GM12872 (cell line): ENCODE measurements at regions not wholly inside any gene's neighbourhood (a gene's known extent, or its start where the extent isn't known, plus 50 kb on each side); places are given as distances from the start of the nearest gene placed in this dataset.

Experiments
- TF ChIP-seq, protein P1 (sequence below): IDR thresholded peaks from 3 replicates; pipeline ENCODE4 v1.5.1; 2011; ENCODE audit warnings: low read depth, mild to moderate bottlenecking, low read length, moderate library complexity; ENCODE audit not compliant: insufficient read depth

DNA sequence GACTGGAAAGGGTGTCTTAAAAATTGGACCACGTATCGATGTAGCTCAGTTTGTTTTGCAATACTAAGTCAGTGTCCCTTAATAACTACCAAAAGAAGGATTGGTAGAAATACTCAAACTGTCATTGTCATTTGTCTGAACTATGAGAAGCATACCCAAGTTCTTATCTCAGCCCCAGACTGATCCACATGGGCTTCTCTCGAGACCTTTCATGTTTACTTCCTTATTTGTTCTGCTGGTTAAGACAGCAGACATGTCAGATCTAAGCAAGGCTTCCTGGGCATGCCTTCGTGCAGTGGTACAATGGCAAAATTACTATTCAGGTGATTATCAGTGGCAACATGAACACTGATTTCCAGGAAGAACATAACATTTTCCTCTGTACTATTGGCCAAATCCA is 211.1 kb upstream of the PHACTR1 start:
- TF ChIP-seq, protein P1, sequence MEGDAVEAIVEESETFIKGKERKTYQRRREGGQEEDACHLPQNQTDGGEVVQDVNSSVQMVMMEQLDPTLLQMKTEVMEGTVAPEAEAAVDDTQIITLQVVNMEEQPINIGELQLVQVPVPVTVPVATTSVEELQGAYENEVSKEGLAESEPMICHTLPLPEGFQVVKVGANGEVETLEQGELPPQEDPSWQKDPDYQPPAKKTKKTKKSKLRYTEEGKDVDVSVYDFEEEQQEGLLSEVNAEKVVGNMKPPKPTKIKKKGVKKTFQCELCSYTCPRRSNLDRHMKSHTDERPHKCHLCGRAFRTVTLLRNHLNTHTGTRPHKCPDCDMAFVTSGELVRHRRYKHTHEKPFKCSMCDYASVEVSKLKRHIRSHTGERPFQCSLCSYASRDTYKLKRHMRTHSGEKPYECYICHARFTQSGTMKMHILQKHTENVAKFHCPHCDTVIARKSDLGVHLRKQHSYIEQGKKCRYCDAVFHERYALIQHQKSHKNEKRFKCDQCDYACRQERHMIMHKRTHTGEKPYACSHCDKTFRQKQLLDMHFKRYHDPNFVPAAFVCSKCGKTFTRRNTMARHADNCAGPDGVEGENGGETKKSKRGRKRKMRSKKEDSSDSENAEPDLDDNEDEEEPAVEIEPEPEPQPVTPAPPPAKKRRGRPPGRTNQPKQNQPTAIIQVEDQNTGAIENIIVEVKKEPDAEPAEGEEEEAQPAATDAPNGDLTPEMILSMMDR, result no peak

DNA sequence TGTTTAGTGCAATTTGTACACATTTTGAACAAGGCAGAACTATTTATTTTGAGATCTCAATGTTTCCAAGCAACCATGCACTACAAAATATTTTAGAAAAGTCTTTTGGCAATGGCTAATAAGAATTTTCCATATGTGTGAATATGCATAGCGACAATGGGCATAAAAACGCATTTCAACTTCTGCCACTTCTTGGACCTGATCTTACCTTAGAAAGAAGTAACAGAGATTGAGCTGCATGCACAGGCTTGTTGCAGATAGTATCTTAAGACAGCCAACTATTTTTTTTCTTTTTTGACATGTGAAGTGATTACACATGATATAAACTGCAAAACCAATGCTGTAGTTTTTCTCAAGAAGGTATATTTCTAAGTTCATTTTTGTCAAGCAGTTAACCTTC is 210.4 kb upstream of the PHACTR1 start:
- TF ChIP-seq, protein P1, result no peak

DNA sequence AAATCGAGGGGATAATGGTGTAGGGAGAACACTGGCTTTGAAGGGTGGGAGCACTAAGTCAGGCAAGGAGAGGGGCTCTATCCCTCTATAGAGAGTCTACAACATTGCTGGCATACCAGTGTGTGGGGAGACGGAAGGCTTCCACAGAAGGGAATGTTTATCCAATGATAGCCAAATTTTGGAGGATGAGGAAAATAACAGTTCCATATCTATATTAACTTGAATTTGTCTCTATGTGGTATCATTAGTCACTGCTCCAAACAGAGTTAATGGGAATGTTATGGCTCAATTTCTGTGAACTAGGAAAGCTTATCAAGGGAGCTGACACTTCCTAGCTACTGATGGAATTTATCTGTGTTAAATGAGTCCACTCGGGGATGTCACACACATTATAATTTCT is 208.9 kb upstream of the PHACTR1 start:
- TF ChIP-seq, protein P1, result no peak

DNA sequence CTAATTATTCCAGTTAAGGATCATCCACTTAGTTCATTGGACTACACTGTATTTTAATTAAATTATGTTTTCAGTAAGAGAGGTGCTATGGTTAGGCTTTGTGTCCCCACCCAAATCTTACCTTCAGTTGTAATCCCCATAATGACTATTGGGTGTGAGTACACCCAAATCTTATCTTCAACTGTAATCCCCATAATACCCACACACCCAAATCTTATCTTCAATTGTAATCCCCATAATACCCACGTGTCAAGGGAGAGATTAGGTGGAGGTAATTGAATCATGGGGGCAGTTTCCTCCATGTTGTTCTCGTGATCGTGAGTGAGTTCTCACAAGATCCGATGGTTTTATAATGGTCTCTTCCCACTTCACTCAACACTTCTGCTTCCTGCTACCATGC is 208.0 kb upstream of the PHACTR1 start:
- TF ChIP-seq, protein P1, result no peak

DNA sequence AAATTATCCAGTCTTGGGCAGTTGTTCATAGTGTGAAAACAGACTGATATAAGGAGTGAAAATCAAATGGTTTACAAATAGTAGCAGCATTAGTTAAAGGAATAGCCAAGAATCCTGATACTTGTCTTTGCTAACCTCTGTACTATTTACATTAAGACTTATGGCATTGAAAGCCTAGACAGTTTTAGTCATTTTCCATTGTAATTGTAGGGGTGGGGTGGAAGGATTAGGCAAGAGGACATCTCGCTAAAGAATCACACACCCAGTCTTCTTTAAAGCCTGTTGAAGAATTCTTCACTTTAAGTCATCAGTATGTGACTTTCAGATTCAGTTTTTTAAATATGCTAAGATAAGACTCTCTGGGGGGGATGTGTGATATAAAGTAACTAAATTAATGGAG is 207.5 kb upstream of the PHACTR1 start:
- TF ChIP-seq, protein P1, result no peak

DNA sequence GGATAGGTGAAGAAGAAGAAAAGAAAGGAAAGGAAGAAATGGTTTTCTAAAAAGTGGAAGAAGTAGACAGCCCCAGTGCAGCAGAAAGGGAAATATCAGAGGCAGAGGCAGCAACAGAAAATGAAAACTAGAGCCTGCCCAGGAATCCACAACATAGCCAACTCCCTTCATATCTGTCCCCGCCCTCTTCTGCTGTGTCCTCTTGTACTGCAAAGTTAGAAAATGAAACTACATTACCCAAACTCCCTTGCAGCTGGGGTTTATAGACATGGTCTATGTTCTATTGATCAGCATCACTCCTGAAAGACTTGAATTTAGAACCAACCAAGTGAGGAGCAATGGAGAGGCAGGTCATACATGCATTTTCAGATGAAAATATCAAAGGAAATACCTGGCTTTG is 200.5 kb upstream of the PHACTR1 start:
- TF ChIP-seq, protein P1, result no peak

DNA sequence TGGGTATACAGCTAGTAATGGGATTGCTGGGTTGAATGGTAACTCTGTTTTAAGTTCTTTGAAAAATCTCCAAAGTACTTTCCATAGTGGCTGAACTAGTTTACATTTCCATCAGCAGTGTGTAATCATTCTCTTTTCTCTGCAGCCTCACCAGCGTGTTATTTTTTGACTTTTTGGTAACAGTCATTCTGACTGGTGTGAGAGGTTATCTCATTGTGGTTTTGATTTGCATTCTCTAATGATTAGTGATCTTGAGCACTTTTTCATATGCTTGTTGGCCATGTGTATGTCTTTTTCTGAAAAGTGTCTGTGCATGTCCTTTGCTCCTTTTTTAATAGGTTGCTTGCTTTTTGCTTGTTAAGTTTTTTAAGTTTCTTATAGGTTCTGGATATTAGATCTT is 194.2 kb upstream of the PHACTR1 start:
- TF ChIP-seq, protein P1, result no peak

DNA sequence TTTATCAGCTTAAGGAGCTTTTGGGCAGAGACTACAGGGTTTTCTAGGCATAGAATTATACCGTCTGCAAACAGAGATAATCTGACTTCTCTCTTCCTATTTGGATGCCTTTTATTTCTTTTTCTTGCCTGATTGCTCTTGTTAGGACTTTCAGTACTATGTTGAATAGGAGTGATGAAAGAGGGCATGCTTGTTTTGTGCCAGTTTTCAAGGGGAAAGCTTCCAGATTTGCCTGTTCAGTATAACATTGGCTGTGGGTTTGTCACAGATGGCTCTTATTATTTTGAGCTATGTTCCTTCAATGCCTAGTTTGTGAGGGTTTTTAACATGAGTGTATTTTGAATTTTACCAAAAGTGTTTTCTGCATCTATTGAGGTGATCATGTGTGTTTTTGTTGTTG is 192.8 kb upstream of the PHACTR1 start:
- TF ChIP-seq, protein P1, result no peak
